H9 (cell line): ENCODE measurements at regions not wholly inside any gene's neighbourhood (a gene's known extent, or its start where the extent isn't known, plus 50 kb on each side); places are given as distances from the start of the nearest gene placed in this dataset.

Source experiments
- DNase-seq: peaks from one replicate; pipeline ENCODE4 v3.0.0-alpha.2; 2017
- H2AFZ ChIP-seq: one replicate; pipeline ENCODE4 v1.6.1; 2013; ENCODE audit warnings: mild to moderate bottlenecking, low read length, control low read depth, moderate library complexity
- H2AK5ac ChIP-seq: 2 replicates; pipeline ENCODE4 v1.6.1; 2013; ENCODE audit warnings: low read length, control low read depth, mixed read lengths; ENCODE audit not compliant: insufficient read length
- H2BK120ac ChIP-seq: one replicate; pipeline ENCODE4 v1.6.1; 2013; ENCODE audit warnings: low read depth, mild to moderate bottlenecking, low read length, control low read depth, inconsistent platforms; ENCODE audit not compliant: poor library complexity, severe bottlenecking
- H2BK12ac ChIP-seq: 2 replicates; pipeline ENCODE4 v1.6.1; 2013; ENCODE audit warnings: low read length, control low read depth, mixed read lengths, low read depth; ENCODE audit not compliant: insufficient read length
- H2BK15ac ChIP-seq: 2 replicates; pipeline ENCODE4 v1.6.1; 2013; ENCODE audit warnings: low read depth, low read length, control low read depth
- H2BK20ac ChIP-seq: one replicate; pipeline ENCODE4 v1.6.1; 2013; ENCODE audit warnings: low read depth, mild to moderate bottlenecking, low read length, control low read depth, inconsistent platforms; ENCODE audit not compliant: poor library complexity, severe bottlenecking
- H2BK5ac ChIP-seq: 2 replicates; pipeline ENCODE4 v1.6.1; 2013; ENCODE audit warnings: low read length, control low read depth, mixed read lengths; ENCODE audit not compliant: insufficient read length
- H3K14ac ChIP-seq: 2 replicates; pipeline ENCODE4 v1.6.1; 2013; ENCODE audit warnings: low read length, control low read depth; ENCODE audit not compliant: insufficient read depth
- H3K18ac ChIP-seq: 2 replicates; pipeline ENCODE4 v1.6.1; 2013; ENCODE audit warnings: low read depth, mild to moderate bottlenecking, mixed read lengths, low read length, control low read depth; ENCODE audit not compliant: insufficient read length
- H3K23ac ChIP-seq: 2 replicates; pipeline ENCODE4 v1.6.1; 2013; ENCODE audit warnings: low read length, control low read depth, mixed read lengths, low read depth; ENCODE audit not compliant: insufficient read length
- H3K23me2 ChIP-seq: 2 replicates; pipeline ENCODE4 v1.6.1; 2013; ENCODE audit warnings: low read depth, mild to moderate bottlenecking, mixed read lengths, low read length, control low read depth; ENCODE audit not compliant: insufficient read length, poor library complexity, severe bottlenecking
- H3K27ac ChIP-seq: 2 replicates; pipeline ENCODE4 v1.5.1; 2013; ENCODE audit warnings: low read length, control low read depth, mixed read lengths, low read depth; ENCODE audit not compliant: insufficient read length
- H3K27me3 ChIP-seq: 2 replicates; pipeline ENCODE4 v1.6.1; 2013; ENCODE audit warnings: low read length, control low read depth, inconsistent platforms; ENCODE audit not compliant: insufficient read depth
- H3K4ac ChIP-seq: 2 replicates; pipeline ENCODE4 v1.6.1; 2013; ENCODE audit warnings: low read depth, mild to moderate bottlenecking, control low read depth, inconsistent platforms, low read length, moderate library complexity
- H3K4me1 ChIP-seq: 2 replicates; pipeline ENCODE4 v1.6.1; 2013; ENCODE audit warnings: low read length, control low read depth, inconsistent platforms; ENCODE audit not compliant: insufficient read depth
- H3K4me2 ChIP-seq: 2 replicates; pipeline ENCODE4 v1.6.1; 2013; ENCODE audit warnings: low read length, control low read depth, mixed read lengths; ENCODE audit not compliant: insufficient read length, insufficient read depth
- H3K56ac ChIP-seq: 2 replicates; pipeline ENCODE4 v1.6.1; 2013; ENCODE audit warnings: low read depth, mild to moderate bottlenecking, mixed read lengths, low read length, control low read depth; ENCODE audit not compliant: insufficient read length
- H3K79me1 ChIP-seq: 2 replicates; pipeline ENCODE4 v1.6.1; 2013; ENCODE audit warnings: low read depth, mild to moderate bottlenecking, moderate library complexity, low read length, control low read depth, inconsistent platforms; ENCODE audit not compliant: insufficient read depth, poor library complexity, severe bottlenecking
- H3K79me2 ChIP-seq: 2 replicates; pipeline ENCODE4 v1.6.1; 2013; ENCODE audit warnings: low read length, control low read depth, inconsistent platforms; ENCODE audit not compliant: insufficient read depth
- H3K9ac ChIP-seq: 2 replicates; pipeline ENCODE4 v1.6.1; 2013; ENCODE audit warnings: low read length, control low read depth, mixed read lengths; ENCODE audit not compliant: insufficient read length; ENCODE audit errors: extremely low read depth
- H3K9me3 ChIP-seq: one replicate; pipeline ENCODE4 v1.6.1; 2013; ENCODE audit warnings: low read depth, low read length, inconsistent platforms; ENCODE audit not compliant: control insufficient read depth
- H3T11ph ChIP-seq: one replicate; pipeline ENCODE4 v1.6.1; 2013; ENCODE audit warnings: mild to moderate bottlenecking, low read length, control low read depth, inconsistent platforms
- H4K20me1 ChIP-seq: one replicate; pipeline ENCODE4 v1.6.1; 2013; ENCODE audit not compliant: control insufficient read depth, insufficient read length, insufficient read depth
- H4K5ac ChIP-seq: 2 replicates; pipeline ENCODE4 v1.6.1; 2013; ENCODE audit warnings: low read depth, mild to moderate bottlenecking, mixed read lengths, low read length, control low read depth; ENCODE audit not compliant: insufficient read length
- H4K8ac ChIP-seq: replicated peaks from 2 replicates; pipeline ENCODE4 v1.6.1; 2013; ENCODE audit warnings: low read length, control low read depth, mixed read lengths, low read depth; ENCODE audit not compliant: insufficient read length
- H4K91ac ChIP-seq: 2 replicates; pipeline ENCODE4 v1.6.1; 2013; ENCODE audit warnings: low read depth, mild to moderate bottlenecking, moderate library complexity, mixed read lengths, low read length, control low read depth; ENCODE audit not compliant: insufficient read length
- H3K27ac Mint-ChIP-seq, 3 experiments: 2 replicates in 2 of 3; 3 replicates in 1 of 3; pipeline ENCODE4 v1.8.0; 2020 to 2021; ENCODE audit warnings: mixed read lengths in 3 of 3, mild to moderate bottlenecking in 1 of 3, moderate library complexity in 1 of 3
- H3K27me3 Mint-ChIP-seq: 2 replicates; pipeline ENCODE4 v1.8.0; 2021; ENCODE audit warnings: low read depth, mild to moderate bottlenecking, moderate library complexity, mixed read lengths
- H3K36me3 Mint-ChIP-seq, 3 experiments: 2 replicates in 2 of 3; 3 replicates in 1 of 3; pipeline ENCODE4 v1.8.0; 2020 to 2021; ENCODE audit warnings: low read depth in 3 of 3, mixed read lengths in 3 of 3; ENCODE audit not compliant: insufficient read depth in 1 of 3
- H3K4me1 Mint-ChIP-seq, 2 experiments: 2 replicates each; pipeline ENCODE4 v1.8.0; 2020; ENCODE audit warnings: mixed read lengths in 2 of 2
- H3K4me3 Mint-ChIP-seq, 2 experiments: 2 replicates in 1 of 2; 3 replicates in 1 of 2; pipeline ENCODE4 v1.8.0; 2020 to 2021; ENCODE audit warnings: mild to moderate bottlenecking in 2 of 2, mixed read lengths in 2 of 2, moderate library complexity in 1 of 2
- H3K9me3 Mint-ChIP-seq, 2 experiments: 2 replicates in 1 of 2; 3 replicates in 1 of 2; pipeline ENCODE4 v1.8.0; 2020; ENCODE audit warnings: mild to moderate bottlenecking in 2 of 2, mixed read lengths in 2 of 2, moderate library complexity in 1 of 2
- TF ChIP-seq, protein P1 (sequence below): fragments of 200-600 bp; sonication (generic); conservative IDR thresholded peaks from 3 replicates; pipeline ENCODE4 v1.8.0; 2021; ENCODE audit warnings: antibody characterized with exemption, mild to moderate bottlenecking

DNA sequence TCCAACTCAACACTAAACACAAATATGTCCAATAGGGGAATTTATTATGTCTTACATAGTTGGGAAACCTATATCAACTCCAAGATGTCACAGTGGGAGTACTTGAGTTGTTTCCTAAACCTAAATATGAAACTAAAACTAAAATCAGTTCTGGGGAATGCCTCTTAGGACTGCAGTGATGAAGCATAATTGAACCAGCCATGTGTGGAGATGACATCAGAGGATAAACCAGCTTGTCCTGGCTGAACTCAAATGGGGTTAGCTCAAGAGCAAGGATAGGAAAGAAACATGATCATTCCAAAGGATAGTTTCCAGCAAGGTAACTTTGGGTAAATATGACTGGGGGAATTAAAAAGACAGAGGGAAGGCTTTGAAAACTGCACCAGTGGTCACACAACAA lies 88.9 kb upstream of the PLPPR1 start:
- no peak overlapping the region for H2BK5ac ChIP-seq
- Mint-ChIP-seq H3K4me1 (no peaks in the 10 kb centered on the region), H3K4me3 (no peak overlapping the region), H3K27ac (no peak overlapping the region), H3K9me3 (no peaks in the 10 kb centered on the region; a peak in 1 of 5 replicates), H3K27me3 (no peaks in the 10 kb centered on the region), H3K36me3 (0 out of 7 replicates have a peak, but pooled peaks cover 0 to 3% (median 0%) of the 10 kb centered on the region in 3 experiments)
- no peak overlapping the region for H4K8ac ChIP-seq
- H3K79me1 ChIP-seq = no peaks in the 10 kb centered on the region
- H2BK20ac ChIP-seq = no peak overlapping the region
- H3K23ac ChIP-seq = no peak overlapping the region
- H4K5ac ChIP-seq = no peak overlapping the region
- H3T11ph ChIP-seq = no peak overlapping the region
- H4K91ac ChIP-seq = no peak overlapping the region
- no peak overlapping the region for H2BK12ac ChIP-seq
- H3K4ac ChIP-seq = no peak overlapping the region
- no peak overlapping the region for H3K27ac ChIP-seq
- H3K18ac ChIP-seq = no peak overlapping the region
- no peaks in the 10 kb centered on the region for H3K79me2 ChIP-seq
- no peaks in the 10 kb centered on the region for H3K9me3 ChIP-seq
- H3K14ac ChIP-seq = no peak overlapping the region
- H2AK5ac ChIP-seq = no peak overlapping the region
- H3K56ac ChIP-seq = no peak overlapping the region
- no peaks in the 10 kb centered on the region for H3K27me3 ChIP-seq
- DNase-seq = no peak
- H2BK120ac ChIP-seq = no peak overlapping the region
- no peak overlapping the region for H3K4me2 ChIP-seq
- TF ChIP-seq, protein P1, sequence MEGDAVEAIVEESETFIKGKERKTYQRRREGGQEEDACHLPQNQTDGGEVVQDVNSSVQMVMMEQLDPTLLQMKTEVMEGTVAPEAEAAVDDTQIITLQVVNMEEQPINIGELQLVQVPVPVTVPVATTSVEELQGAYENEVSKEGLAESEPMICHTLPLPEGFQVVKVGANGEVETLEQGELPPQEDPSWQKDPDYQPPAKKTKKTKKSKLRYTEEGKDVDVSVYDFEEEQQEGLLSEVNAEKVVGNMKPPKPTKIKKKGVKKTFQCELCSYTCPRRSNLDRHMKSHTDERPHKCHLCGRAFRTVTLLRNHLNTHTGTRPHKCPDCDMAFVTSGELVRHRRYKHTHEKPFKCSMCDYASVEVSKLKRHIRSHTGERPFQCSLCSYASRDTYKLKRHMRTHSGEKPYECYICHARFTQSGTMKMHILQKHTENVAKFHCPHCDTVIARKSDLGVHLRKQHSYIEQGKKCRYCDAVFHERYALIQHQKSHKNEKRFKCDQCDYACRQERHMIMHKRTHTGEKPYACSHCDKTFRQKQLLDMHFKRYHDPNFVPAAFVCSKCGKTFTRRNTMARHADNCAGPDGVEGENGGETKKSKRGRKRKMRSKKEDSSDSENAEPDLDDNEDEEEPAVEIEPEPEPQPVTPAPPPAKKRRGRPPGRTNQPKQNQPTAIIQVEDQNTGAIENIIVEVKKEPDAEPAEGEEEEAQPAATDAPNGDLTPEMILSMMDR = no peak
- H2AFZ ChIP-seq = no peak overlapping the region
- H3K23me2 ChIP-seq = no peaks in the 10 kb centered on the region
- no peaks in the 10 kb centered on the region for H3K4me1 ChIP-seq
- H3K9ac ChIP-seq = no peak overlapping the region
- no peaks in the 10 kb centered on the region for H4K20me1 ChIP-seq
- H2BK15ac ChIP-seq = no peak overlapping the region
